GM23248 (cell line): ENCODE measurements at regions not wholly inside any gene's neighbourhood (a gene's known extent, or its start where the extent isn't known, plus 50 kb on each side); places are given as distances from the start of the nearest gene placed in this dataset.

Source experiments
- EZH2 ChIP-seq: fragments of 200-600 bp; sonication (generic); IDR thresholded peaks from 2 replicates; pipeline ENCODE4 v1.6.1; 2018; ENCODE audit warnings: antibody characterized with exemption, mild to moderate bottlenecking; ENCODE audit not compliant: insufficient read depth, poor library complexity, severe bottlenecking
- EZH2phosphoT487 ChIP-seq: fragments of 200-600 bp; sonication (generic); IDR thresholded peaks from 2 replicates; pipeline ENCODE4 v1.6.1; 2018; ENCODE audit warnings: antibody characterized with exemption, moderate library complexity, mild to moderate bottlenecking, low read depth; ENCODE audit not compliant: insufficient read depth

- TF ChIP-seq EZH2phosphoT487 (no peak), EZH2 (no peak)
Observed at GRCh38 chr1:30374400-30375070, 348.9 kb downstream of the MATN1 start.
